ENCODE measurements at regions not wholly inside any gene's neighbourhood (a gene's known extent, or its start where the extent isn't known, plus 50 kb on each side); places are given as distances from the start of the nearest gene placed in this dataset.

DNA sequence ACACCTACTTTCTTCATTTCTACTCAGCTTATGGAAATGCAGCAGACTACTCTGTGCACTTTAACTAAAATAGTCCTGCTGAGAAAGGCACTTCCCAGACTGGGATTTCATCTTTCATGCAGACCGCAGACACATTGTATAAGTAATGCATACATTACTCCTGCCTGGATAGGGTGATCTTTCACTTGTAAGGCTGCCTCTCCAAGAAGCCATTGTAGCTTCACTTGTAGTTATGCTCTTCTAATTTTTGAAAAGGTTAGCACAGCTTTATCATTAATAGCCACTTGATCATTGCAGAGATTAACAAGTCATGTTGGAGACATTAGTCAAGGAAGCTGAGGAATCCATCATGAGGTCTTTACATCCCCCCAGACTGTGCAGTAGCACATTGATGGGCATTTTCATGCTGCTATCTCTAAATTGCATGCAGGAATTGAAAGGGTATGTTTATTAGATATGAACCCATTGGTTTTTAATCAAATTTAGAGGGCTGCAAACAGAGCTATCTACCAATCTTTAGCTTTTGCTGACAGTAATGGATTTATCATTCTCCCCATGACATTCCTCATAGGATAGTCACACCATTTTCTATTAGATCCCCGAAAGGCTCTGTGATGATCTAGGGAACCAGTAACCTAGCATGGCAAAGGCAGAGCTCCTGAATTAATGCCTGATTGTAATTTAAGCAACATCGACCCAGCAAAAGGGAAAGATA lies 1074.7 kb upstream of the NXPH2 start:
- Histone ChIP-seq H3K9me3 (ENCODE audit: control insufficient read depth, low read depth, low read length) (no peaks in the 10 kb centered on the region), H3K4me3 (ENCODE audit: control insufficient read depth in 2 of 3, extremely low read depth in 1 of 3, insufficient read depth in 2 of 3, low read depth in 1 of 3, low read length in 3 of 3) (no peak overlapping the region), H3K36me3 (ENCODE audit: control insufficient read depth in 2 of 2, extremely low read depth in 1 of 2, insufficient read depth in 2 of 2, low read length in 2 of 2) (no peaks in the 10 kb centered on the region), H3K4me1 (ENCODE audit: control insufficient read depth, extremely low read depth, insufficient read depth, low read length) (no peaks in the 10 kb centered on the region), H3K79me2 (ENCODE audit: control insufficient read depth, insufficient read depth, low read length) (no peaks in the 10 kb centered on the region), H4K20me1 (ENCODE audit: control insufficient read depth, extremely low read depth, insufficient read depth, low read length) (no peaks in the 10 kb centered on the region), H3K9ac (ENCODE audit: control insufficient read depth, extremely low read depth, insufficient read depth, low read length) (no peak overlapping the region), H3K9me1 (ENCODE audit: control insufficient read depth, extremely low read depth, insufficient read depth, low read length) (no peaks in the 10 kb centered on the region), H2AFZ (ENCODE audit: control insufficient read depth, low read length) (no peak overlapping the region), H3K4me2 (ENCODE audit: control insufficient read depth, extremely low read depth, insufficient read depth, low read depth, low read length) (no peak overlapping the region), H3K27me3 (ENCODE audit: control insufficient read depth, extremely low read depth, insufficient read depth, low read length) (no peaks in the 10 kb centered on the region), H3K27ac (ENCODE audit: control insufficient read depth, insufficient read depth, low read length) (no peak overlapping the region)
- dilution Hi-C loops (cut with MboI; ENCODE audit: extremely low pct_ligation_motif_present, low sequenced_read_pairs) = no loop called here
- TF ChIP-seq CTCF (optimal IDR thresholded peaks at IDR 0.05 in 1 of 3, IDR thresholded peaks at IDR 0.05 in 1 of 3, conservative IDR thresholded peaks at IDR 0.05 in 1 of 3; ENCODE audit: extremely low read depth in 1 of 3, insufficient read depth in 2 of 3, low read length in 3 of 3) = no peak
- no peak for TF ChIP-seq EZH2 (IDR thresholded peaks at IDR 0.05; ENCODE audit: low read length)
- FAIRE-seq = no peak
- no peak for DNase-seq (ENCODE audit: low read depth, low spot score)

DNA sequence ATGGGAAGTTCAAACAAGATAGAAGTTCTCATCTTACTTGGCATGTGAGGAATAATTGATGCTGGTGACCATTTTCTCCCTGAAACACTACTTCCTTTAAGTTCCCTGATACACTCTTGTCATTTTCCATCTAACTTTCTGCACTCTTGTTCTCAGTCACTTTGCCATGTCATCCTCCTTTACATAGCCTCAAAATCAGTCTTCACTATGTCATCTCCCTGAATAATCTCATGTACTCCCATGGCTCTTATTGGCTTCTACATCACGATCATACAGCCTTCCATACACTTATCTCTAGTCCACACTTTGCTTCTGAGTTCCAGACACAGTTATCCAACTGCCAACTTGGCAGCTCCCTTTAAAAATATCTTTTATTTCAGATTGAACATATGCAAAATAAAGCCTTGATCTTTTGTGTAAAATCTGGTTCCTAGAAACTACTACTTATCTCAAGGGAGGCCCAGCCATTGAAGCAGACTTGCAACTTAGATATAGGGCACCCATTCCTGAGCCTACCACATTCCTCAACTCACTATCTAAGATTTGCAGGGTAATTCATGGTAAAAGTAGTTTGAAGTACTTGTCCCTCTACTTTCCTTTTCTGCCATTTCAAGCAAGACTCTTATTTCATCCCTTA lies 1070.2 kb upstream of the NXPH2 start:
- no peaks in the 10 kb centered on the region for H3K9me3 ChIP-seq (ENCODE audit: control insufficient read depth, low read depth, low read length)
- H3K27me3 ChIP-seq (ENCODE audit: control insufficient read depth, extremely low read depth, insufficient read depth, low read length) = no peaks in the 10 kb centered on the region
- no peak for TF ChIP-seq EZH2 (IDR thresholded peaks at IDR 0.05; ENCODE audit: low read length)
- TF ChIP-seq CTCF (optimal IDR thresholded peaks at IDR 0.05 in 1 of 3, IDR thresholded peaks at IDR 0.05 in 1 of 3, conservative IDR thresholded peaks at IDR 0.05 in 1 of 3; ENCODE audit: extremely low read depth in 1 of 3, insufficient read depth in 2 of 3, low read length in 3 of 3) = no peak
- H3K4me1 ChIP-seq (ENCODE audit: control insufficient read depth, extremely low read depth, insufficient read depth, low read length) = no peaks in the 10 kb centered on the region
- H2AFZ ChIP-seq (ENCODE audit: control insufficient read depth, low read length) = no peak overlapping the region
- no peak overlapping the region for H3K9ac ChIP-seq (ENCODE audit: control insufficient read depth, extremely low read depth, insufficient read depth, low read length)
- H3K9me1 ChIP-seq (ENCODE audit: control insufficient read depth, extremely low read depth, insufficient read depth, low read length) = no peaks in the 10 kb centered on the region
- no peaks in the 10 kb centered on the region for H3K36me3 ChIP-seq (ENCODE audit: control insufficient read depth in 2 of 2, extremely low read depth in 1 of 2, insufficient read depth in 2 of 2, low read length in 2 of 2)
- no peaks in the 10 kb centered on the region for H3K79me2 ChIP-seq (ENCODE audit: control insufficient read depth, insufficient read depth, low read length)
- H3K4me2 ChIP-seq (ENCODE audit: control insufficient read depth, extremely low read depth, insufficient read depth, low read depth, low read length) = no peak overlapping the region
- no peak overlapping the region for H3K27ac ChIP-seq (ENCODE audit: control insufficient read depth, insufficient read depth, low read length)
- no peak overlapping the region for H3K4me3 ChIP-seq (ENCODE audit: control insufficient read depth in 2 of 3, extremely low read depth in 1 of 3, insufficient read depth in 2 of 3, low read depth in 1 of 3, low read length in 3 of 3)
- no peaks in the 10 kb centered on the region for H4K20me1 ChIP-seq (ENCODE audit: control insufficient read depth, extremely low read depth, insufficient read depth, low read length)
- dilution Hi-C loops (cut with MboI; ENCODE audit: extremely low pct_ligation_motif_present, low sequenced_read_pairs) = no loop called here
- DNase-seq (ENCODE audit: low read depth, low spot score) (no peak), FAIRE-seq (no peak)
